ENCODE measurements at regions not wholly inside any gene's neighbourhood (a gene's known extent, or its start where the extent isn't known, plus 50 kb on each side); places are given as distances from the start of the nearest gene placed in this dataset.

DNA sequence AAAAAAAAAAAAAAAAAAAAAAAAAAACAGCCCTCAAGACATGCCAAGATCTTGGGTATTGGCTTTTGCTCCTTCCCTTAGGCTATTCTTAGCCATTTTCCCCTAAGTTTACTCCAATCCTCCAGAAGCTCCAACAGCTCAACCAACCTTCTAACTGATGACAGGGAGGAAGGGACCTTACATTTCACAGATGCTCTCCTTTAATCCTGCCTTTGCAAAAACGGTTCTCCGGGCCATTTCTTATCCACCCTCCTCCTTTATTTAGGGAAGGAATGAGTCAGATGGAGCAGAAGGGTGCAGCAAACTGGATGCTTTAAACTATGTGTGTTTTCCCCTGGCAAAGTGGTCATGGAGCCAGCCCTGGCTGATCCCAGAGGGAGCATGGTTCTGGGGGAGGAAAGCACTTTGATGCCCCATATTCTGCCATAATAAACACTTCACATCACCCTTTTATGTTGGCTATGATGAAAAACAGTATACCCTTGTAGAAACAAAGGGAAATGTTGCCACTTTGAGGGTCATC, 369.4 kb upstream of the DMAC1 start:
- Histone ChIP-seq H3K36me3 (replicated peaks) (no peaks in the 10 kb centered on the region), H3K4me1 (no peaks in the 10 kb centered on the region), H3K4me3 (no peak overlapping the region), H3K27me3 (ENCODE audit: low read depth) (no peaks in the 10 kb centered on the region), H3K9me3 (no peaks in the 10 kb centered on the region)
- no peak for DNase-seq (ENCODE audit: low spot score in 2 of 2)
- in situ Hi-C loops (cut with MboI; ENCODE audit: low sequenced_read_pairs), result no loop called here

DNA sequence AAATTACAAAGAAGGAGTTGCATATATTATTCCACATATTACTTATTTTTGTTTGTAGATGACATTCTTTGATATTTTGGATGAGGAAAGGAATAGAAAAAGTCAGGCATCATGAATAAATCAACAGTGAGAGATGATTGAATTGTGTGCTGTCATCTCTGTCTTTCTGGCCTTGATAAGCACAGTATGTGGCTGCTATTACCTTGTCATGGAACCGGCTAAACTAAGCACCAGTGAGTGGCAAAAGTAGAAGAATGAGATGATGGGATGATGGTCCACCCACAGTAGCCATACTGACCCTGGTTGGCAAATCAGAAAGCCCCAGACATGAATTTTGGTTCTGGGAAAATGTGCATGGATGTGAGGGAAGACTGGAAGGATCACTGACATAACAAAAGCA, 361.2 kb upstream of the DMAC1 start:
- in situ Hi-C loops (cut with MboI; ENCODE audit: low sequenced_read_pairs), result no loop called here
- no peaks in the 10 kb centered on the region for H3K27me3 ChIP-seq (ENCODE audit: low read depth)
- no peaks in the 10 kb centered on the region for H3K9me3 ChIP-seq
- no peak for DNase-seq (ENCODE audit: low spot score in 2 of 2)
- H3K4me1 ChIP-seq, result peaks cover 8% of the 10 kb centered on the region
- H3K36me3 ChIP-seq (replicated peaks), result no peaks in the 10 kb centered on the region
- H3K4me3 ChIP-seq, result no peak overlapping the region

DNA sequence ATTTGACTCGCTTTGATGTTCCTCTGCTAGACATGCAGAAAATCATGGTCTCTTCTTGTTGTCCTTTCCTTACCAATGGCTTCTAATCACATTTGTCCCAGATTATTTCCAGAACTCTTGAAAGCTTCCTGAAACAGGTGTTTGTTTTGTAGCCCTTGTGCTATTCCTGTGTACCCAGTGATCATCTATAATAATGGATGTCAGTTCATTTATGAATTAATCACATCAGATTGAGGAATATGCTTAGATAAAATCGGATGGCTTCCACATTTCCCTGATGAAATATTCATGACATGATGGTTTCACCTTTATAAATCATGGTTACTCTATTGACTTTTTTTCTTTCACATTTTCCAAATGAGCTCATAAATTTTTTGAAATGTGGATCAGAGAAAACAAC, 359.0 kb upstream of the DMAC1 start:
- H3K4me1 ChIP-seq, result peaks cover 15% of the 10 kb centered on the region
- H3K4me3 ChIP-seq, result no peak overlapping the region
- no peaks in the 10 kb centered on the region for H3K36me3 ChIP-seq (replicated peaks)
- in situ Hi-C loops (cut with MboI; ENCODE audit: low sequenced_read_pairs), result no loop called here
- no peaks in the 10 kb centered on the region for H3K9me3 ChIP-seq
- no peaks in the 10 kb centered on the region for H3K27me3 ChIP-seq (ENCODE audit: low read depth)
- no peak for DNase-seq (ENCODE audit: low spot score in 2 of 2)

DNA sequence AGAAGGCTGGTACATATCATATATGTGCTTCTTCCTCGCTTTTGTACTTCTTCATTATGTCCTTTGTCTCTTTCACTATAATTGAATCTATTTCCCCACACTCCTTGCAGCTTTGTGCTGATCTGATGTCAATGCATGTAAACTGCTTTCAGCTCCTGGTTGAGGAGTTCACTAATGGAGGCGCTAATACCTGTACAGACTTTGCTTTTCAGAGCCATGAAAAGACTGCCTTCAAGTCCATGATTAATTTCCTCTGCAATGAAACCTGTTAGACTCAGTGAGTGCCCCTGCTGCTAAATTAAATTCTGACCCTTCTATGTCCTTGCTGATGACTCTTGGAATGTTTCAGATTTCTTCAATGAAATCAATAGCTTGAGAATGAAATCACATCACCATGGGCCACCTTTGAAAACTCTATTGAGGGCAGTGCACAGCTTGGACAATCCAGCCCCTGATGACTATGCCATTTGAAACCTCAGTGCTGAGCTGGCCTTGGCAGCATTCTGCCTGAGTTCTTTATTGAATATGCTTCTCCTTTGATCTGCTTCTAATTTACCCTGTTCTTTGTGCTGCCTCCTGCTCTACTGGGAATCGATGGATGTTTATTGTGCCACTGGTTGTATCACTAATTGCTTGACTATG, 358.2 kb upstream of the DMAC1 start:
- H3K9me3 ChIP-seq, result no peaks in the 10 kb centered on the region
- no peaks in the 10 kb centered on the region for H3K36me3 ChIP-seq (replicated peaks)
- in situ Hi-C loops (cut with MboI; ENCODE audit: low sequenced_read_pairs), result no loop called here
- H3K4me3 ChIP-seq, result no peak overlapping the region
- DNase-seq (ENCODE audit: low spot score in 2 of 2), result no peak
- H3K27me3 ChIP-seq (ENCODE audit: low read depth), result no peaks in the 10 kb centered on the region
- peaks cover 15% of the 10 kb centered on the region for H3K4me1 ChIP-seq

DNA sequence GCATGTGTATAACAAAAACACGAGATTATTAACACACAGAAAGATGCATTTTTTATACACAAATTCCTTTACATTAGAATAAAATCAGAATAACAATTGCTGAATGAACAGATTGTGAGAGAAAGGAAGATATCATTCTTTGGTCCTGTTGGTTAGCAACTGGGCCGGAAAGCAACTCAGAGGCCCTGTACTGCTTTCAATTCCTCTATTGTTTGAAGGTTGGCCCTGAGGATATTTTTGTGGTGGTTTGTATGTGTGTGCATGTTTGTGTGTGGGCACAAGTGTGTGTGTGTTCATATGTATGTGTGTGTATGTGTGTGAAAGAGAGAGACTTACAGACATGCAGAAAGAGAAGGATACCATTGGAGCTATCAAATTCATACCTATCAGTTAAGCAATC, 356.8 kb upstream of the DMAC1 start:
- H3K36me3 ChIP-seq (replicated peaks), result no peaks in the 10 kb centered on the region
- peak; percentile 58 to 74 for DNase-seq (ENCODE audit: low spot score in 2 of 2)
- peaks cover 15% of the 10 kb centered on the region for H3K4me1 ChIP-seq
- in situ Hi-C loops (cut with MboI; ENCODE audit: low sequenced_read_pairs), result no loop called here
- H3K9me3 ChIP-seq, result no peaks in the 10 kb centered on the region
- no peaks in the 10 kb centered on the region for H3K27me3 ChIP-seq (ENCODE audit: low read depth)
- no peak overlapping the region for H3K4me3 ChIP-seq

DNA sequence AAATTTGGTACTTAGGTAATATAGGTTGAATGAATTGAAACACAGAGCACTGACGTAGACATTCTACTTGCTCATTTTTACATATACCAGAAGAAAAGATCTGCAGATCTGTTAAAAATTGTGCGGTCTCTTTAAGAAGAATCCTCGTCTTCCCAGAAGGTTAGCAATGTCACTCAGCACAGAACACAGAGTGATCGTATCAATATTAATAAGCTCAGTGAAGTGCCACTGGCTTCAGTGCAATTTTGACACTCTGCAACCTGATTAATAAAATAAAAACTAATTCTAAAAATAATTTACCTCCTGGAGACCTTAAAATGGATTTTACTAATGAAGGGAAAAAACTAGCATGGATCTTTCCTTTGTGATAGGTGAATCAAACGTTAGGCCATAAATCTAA, 356.1 kb upstream of the DMAC1 start:
- in situ Hi-C loops (cut with MboI; ENCODE audit: low sequenced_read_pairs), result no loop called here
- Histone ChIP-seq H3K4me1 (peaks cover 15% of the 10 kb centered on the region), H3K27me3 (ENCODE audit: low read depth) (no peaks in the 10 kb centered on the region), H3K36me3 (replicated peaks) (no peaks in the 10 kb centered on the region), H3K4me3 (no peak overlapping the region), H3K9me3 (no peaks in the 10 kb centered on the region)
- DNase-seq (ENCODE audit: low spot score in 2 of 2), result no peak

GRCh38 chr9:8143677-8144076, 344.1 kb upstream of the DMAC1 start:
- Histone ChIP-seq H3K9me3 (no peaks in the 10 kb centered on the region), H3K36me3 (replicated peaks) (no peaks in the 10 kb centered on the region), H3K27me3 (ENCODE audit: low read depth) (no peaks in the 10 kb centered on the region), H3K4me3 (no peak overlapping the region), H3K4me1 (no peaks in the 10 kb centered on the region)
- DNase-seq (ENCODE audit: low spot score in 2 of 2), result no peak
- in situ Hi-C loops (cut with MboI; ENCODE audit: low sequenced_read_pairs), result no loop called here

DNA sequence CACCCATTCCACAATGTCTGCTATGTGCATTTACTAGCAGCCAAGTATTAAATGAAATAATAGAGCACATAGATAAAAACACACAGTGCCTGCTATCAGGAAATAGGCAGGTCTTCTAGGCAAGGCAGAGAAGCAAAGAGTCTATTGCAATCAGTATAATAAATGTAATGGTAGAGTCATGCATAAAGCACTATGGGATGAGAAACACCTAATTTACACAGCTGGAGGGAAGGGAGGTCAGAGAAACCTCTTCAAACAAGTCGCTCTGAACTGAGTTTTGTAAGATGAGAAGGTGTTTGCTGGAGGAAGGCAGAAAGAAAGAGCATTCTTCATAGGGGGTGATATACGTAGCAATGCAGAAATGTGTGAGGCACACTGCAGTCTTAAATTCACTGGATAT, 341.0 kb upstream of the DMAC1 start:
- in situ Hi-C loops (cut with MboI; ENCODE audit: low sequenced_read_pairs), result no loop called here
- Histone ChIP-seq H3K4me1 (no peaks in the 10 kb centered on the region), H3K9me3 (no peaks in the 10 kb centered on the region), H3K4me3 (no peak overlapping the region), H3K36me3 (replicated peaks) (no peaks in the 10 kb centered on the region), H3K27me3 (ENCODE audit: low read depth) (no peaks in the 10 kb centered on the region)
- no peak for DNase-seq (ENCODE audit: low spot score in 2 of 2)

DNA sequence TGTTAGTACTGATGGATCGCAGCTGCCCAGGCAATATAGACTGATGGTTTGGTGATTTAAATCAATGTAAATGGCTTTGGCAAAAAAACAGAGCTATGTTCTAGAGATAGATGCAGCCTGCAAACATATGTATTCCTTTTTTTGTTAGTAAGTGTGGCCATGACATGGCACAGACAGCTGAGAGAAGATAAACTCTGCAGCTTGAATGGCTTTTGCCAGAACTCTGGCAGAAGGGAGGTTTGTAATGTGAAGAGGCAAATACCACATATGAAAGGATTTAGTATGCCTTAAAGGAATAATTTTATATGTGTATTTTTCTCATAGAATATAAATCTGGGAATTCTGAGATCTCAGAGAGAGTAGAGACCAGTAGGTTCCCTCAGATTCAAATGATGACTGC, 340.2 kb upstream of the DMAC1 start:
- Histone ChIP-seq H3K36me3 (replicated peaks) (no peaks in the 10 kb centered on the region), H3K9me3 (no peaks in the 10 kb centered on the region), H3K4me3 (no peak overlapping the region), H3K27me3 (ENCODE audit: low read depth) (no peaks in the 10 kb centered on the region), H3K4me1 (no peaks in the 10 kb centered on the region)
- DNase-seq (ENCODE audit: low spot score in 2 of 2), result no peak
- in situ Hi-C loops (cut with MboI; ENCODE audit: low sequenced_read_pairs), result no loop called here

DNA sequence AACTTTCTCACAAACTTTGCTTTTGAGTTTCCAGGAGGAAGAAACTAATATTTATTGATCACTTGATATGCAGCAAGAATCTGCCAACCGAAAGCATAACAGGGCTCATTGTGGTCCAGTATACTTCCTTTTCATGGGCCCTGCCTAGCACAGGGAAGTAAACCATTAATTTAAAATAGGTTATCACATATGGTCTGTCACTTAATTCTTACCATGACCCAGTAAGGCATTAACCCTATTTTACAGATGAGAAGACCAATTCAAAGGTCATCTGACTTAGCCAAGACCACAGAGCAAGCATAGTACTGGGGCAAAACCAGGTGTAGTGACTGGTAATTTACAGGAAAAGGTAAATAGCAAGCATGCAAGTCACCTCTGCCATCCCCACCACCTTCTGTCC, 336.9 kb upstream of the DMAC1 start:
- H3K4me1 ChIP-seq, result peaks cover 9% of the 10 kb centered on the region
- DNase-seq (ENCODE audit: low spot score in 2 of 2), result no peak
- in situ Hi-C loops (cut with MboI; ENCODE audit: low sequenced_read_pairs), result no loop called here
- no peak overlapping the region for H3K4me3 ChIP-seq
- H3K27me3 ChIP-seq (ENCODE audit: low read depth), result no peaks in the 10 kb centered on the region
- no peaks in the 10 kb centered on the region for H3K9me3 ChIP-seq
- no peaks in the 10 kb centered on the region for H3K36me3 ChIP-seq (replicated peaks)

DNA sequence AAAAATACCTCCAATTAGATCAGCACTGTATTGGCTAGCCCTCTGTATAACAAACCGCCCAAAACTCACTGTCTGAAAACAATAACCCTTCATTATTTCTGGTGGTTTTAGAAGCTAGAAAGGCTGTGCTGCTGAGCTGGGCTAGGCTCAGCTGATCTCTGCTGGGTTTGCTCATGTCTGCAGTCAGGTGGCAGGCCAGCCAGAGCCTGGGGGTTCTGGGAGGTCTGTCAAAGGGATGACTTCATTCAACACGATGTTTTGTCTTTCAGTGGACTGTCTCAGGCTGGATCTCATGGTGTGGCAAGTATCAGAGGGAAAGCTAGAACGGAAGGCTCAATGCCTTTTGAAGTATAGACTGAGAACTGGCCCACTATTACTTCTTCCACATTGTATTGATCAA, 335.1 kb upstream of the DMAC1 start:
- no peak for DNase-seq (ENCODE audit: low spot score in 2 of 2)
- H3K9me3 ChIP-seq, result no peaks in the 10 kb centered on the region
- in situ Hi-C loops (cut with MboI; ENCODE audit: low sequenced_read_pairs), result no loop called here
- H3K36me3 ChIP-seq (replicated peaks), result no peaks in the 10 kb centered on the region
- H3K4me1 ChIP-seq, result peaks cover 22% of the 10 kb centered on the region
- H3K4me3 ChIP-seq, result no peak overlapping the region
- H3K27me3 ChIP-seq (ENCODE audit: low read depth), result no peaks in the 10 kb centered on the region

GRCh38 chr9:8133606-8134005, 334.0 kb upstream of the DMAC1 start:
- H3K36me3 ChIP-seq (replicated peaks), result no peaks in the 10 kb centered on the region
- in situ Hi-C loops (cut with MboI; ENCODE audit: low sequenced_read_pairs), result no loop called here
- peaks cover 22% of the 10 kb centered on the region for H3K4me1 ChIP-seq
- no peaks in the 10 kb centered on the region for H3K27me3 ChIP-seq (ENCODE audit: low read depth)
- H3K4me3 ChIP-seq, result no peak overlapping the region
- H3K9me3 ChIP-seq, result no peaks in the 10 kb centered on the region
- DNase-seq (ENCODE audit: low spot score in 2 of 2), result no peak

DNA sequence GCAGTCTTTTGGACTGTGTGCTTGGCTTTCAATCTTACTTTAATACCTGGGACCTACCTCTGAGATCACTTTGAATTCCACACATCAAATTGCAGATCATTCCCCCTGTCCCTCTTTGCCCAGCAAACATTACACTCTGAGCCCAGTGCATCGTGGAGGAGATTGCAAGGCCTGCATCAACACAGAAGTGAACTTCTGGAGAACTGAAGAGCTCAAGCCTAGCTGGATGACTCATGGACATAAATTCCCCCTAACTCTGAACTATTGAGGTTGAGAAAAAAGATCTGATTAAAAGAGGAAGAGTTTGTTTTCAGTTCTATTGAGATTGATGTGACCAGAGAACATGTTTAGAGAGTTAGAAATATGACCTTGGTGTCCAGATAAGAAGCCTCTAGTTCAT, 316.0 kb upstream of the DMAC1 start:
- in situ Hi-C loops (cut with MboI; ENCODE audit: low sequenced_read_pairs), result no loop called here
- no peak overlapping the region for H3K4me3 ChIP-seq
- H3K4me1 ChIP-seq, result peaks cover 5% of the 10 kb centered on the region

DNA sequence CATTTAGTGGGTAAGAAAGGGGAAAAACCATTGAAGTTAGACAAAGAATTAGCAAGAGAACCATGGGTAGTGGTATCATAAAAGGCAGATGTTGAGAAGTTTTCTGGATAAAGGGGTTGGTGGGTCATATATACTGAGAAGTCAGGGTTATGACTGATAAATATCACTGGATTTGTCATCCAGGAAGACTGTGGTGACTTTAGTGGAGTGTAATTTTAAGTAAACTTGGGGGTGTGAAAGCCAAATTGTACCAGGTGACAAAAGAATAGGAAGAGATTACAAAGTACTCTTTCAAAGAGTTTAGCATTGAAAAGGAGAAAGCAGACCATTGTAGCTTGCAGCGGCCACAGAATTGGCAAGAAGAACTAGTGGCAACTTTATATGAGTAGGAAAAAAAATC, 315.2 kb upstream of the DMAC1 start:
- H3K36me3 ChIP-seq (replicated peaks), result no peaks in the 10 kb centered on the region
- H3K4me1 ChIP-seq, result peaks cover 5% of the 10 kb centered on the region
- no peak for DNase-seq (ENCODE audit: low spot score in 2 of 2)
- H3K4me3 ChIP-seq, result no peak overlapping the region
- H3K9me3 ChIP-seq, result no peaks in the 10 kb centered on the region
- in situ Hi-C loops (cut with MboI; ENCODE audit: low sequenced_read_pairs), result no loop called here
- no peaks in the 10 kb centered on the region for H3K27me3 ChIP-seq (ENCODE audit: low read depth)

More for the DNA sequence above, 316.0 kb upstream of the DMAC1 start:
- Histone ChIP-seq H3K36me3 (replicated peaks) (no peaks in the 10 kb centered on the region), H3K9me3 (no peaks in the 10 kb centered on the region), H3K27me3 (ENCODE audit: low read depth) (no peaks in the 10 kb centered on the region)
- DNase-seq (ENCODE audit: low spot score in 2 of 2), result no peak

DNA sequence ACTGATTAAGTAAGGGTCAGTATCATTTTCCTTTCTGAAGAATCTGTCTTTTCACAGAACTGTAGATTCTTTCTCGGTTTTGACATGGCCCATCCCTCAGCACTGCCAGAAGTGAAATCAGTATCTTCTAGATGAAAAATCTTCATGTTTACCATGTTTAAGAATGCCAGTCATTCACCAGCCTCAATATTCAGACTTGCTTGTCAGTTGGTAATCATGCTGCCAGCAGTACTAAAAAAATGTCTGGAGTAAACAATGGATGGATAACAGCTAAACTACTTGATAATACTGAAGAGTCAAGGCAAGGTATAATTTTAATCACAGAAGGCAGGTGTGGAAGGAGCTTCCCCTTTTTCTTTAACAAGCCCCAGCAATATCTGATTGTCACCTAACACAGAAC, 306.8 kb upstream of the DMAC1 start:
- Histone ChIP-seq H3K4me3 (no peak overlapping the region), H3K4me1 (no peaks in the 10 kb centered on the region), H3K36me3 (replicated peaks) (no peaks in the 10 kb centered on the region), H3K27me3 (ENCODE audit: low read depth) (no peaks in the 10 kb centered on the region), H3K9me3 (no peaks in the 10 kb centered on the region)
- no peak for DNase-seq (ENCODE audit: low spot score in 2 of 2)
- in situ Hi-C loops (cut with MboI; ENCODE audit: low sequenced_read_pairs), result no loop called here

Data from HAP-1 (cell line).